ENCODE measurements at regions not wholly inside any gene's neighbourhood (a gene's known extent, or its start where the extent isn't known, plus 50 kb on each side); places are given as distances from the start of the nearest gene placed in this dataset.

DNA sequence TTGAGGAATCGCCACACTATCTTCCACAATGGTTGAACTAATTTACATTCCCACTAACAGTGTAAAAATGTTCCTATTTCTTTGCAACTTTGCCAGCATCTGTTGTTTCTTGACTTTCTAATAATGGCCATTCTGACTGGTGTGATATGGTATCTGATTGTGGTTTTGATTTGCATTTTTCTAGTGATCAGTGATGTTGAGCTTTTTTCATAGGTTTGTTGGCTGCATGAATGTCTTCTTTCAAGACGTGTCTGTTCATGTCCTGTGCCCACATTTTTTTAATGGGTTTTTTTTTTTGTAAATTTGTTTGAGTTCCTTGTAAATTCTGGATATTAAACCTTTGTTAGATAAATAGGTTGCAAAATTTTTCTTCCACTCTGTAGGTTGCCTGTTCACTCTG, 615.9 kb downstream of the SEMA5A start:
- no peaks in the 10 kb centered on the region for H3K9me2 ChIP-seq (replicated peaks; ENCODE audit: control insufficient read depth, low read length)
- H3K79me2 ChIP-seq (ENCODE audit: control insufficient read depth, low read length), result no peaks in the 10 kb centered on the region
- no peaks in the 10 kb centered on the region for H4K20me1 ChIP-seq (ENCODE audit: control insufficient read depth, insufficient read depth, low read depth, low read length)
- no peak overlapping the region for H3K4me2 ChIP-seq (ENCODE audit: low read length)
- no peak overlapping the region for H3K27ac ChIP-seq (ENCODE audit: low read depth, low read length)
- no peaks in the 10 kb centered on the region for H3K36me3 ChIP-seq (ENCODE audit: control insufficient read depth, low read length)
- no peaks in the 10 kb centered on the region; the same call in 1 of the 2 replicates for H3K4me1 ChIP-seq (ENCODE audit: control insufficient read depth, low read length)
- H3K27me3 ChIP-seq (ENCODE audit: control insufficient read depth, low read length), result no peaks in the 10 kb centered on the region
- H3K9me3 ChIP-seq (ENCODE audit: control insufficient read depth, insufficient read depth, low read length), result no peaks in the 10 kb centered on the region
- no peak overlapping the region for H3K4me3 ChIP-seq (ENCODE audit: low read length)
- TF ChIP-seq, protein P1, sequence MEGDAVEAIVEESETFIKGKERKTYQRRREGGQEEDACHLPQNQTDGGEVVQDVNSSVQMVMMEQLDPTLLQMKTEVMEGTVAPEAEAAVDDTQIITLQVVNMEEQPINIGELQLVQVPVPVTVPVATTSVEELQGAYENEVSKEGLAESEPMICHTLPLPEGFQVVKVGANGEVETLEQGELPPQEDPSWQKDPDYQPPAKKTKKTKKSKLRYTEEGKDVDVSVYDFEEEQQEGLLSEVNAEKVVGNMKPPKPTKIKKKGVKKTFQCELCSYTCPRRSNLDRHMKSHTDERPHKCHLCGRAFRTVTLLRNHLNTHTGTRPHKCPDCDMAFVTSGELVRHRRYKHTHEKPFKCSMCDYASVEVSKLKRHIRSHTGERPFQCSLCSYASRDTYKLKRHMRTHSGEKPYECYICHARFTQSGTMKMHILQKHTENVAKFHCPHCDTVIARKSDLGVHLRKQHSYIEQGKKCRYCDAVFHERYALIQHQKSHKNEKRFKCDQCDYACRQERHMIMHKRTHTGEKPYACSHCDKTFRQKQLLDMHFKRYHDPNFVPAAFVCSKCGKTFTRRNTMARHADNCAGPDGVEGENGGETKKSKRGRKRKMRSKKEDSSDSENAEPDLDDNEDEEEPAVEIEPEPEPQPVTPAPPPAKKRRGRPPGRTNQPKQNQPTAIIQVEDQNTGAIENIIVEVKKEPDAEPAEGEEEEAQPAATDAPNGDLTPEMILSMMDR (IDR thresholded peaks at IDR 0.05; ENCODE audit: low read depth, low read length, poor library complexity, severe bottlenecking), result no peak
- no peak for TF ChIP-seq EZH2phosphoT487 (IDR thresholded peaks at IDR 0.05; ENCODE audit: borderline replicate concordance, low read length)
- no peaks in the 10 kb centered on the region for H3F3A ChIP-seq (ENCODE audit: control insufficient read depth, insufficient read depth)

DNA sequence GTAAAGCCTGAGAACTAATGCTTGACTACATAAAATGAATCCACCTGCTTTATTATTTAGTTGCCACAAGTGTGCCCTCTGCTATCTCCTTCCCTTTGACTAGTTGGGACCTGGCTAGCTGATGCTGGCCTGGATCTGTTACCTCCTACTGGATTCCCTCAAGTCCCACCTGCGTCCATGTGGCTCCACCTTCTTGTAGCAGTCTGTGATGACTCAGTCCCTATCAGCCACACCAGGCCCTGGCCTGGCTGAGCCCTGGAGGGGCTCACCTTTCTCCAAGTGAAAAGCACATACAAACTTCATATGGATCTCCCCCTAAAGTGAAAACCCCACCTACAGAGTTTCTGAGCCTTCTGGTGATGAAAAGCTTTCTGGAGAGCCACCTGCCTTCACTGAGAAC, 611.4 kb downstream of the SEMA5A start:
- Histone ChIP-seq H3K4me3 (ENCODE audit: low read length) (no peak overlapping the region), H3F3A (ENCODE audit: control insufficient read depth, insufficient read depth) (no peaks in the 10 kb centered on the region), H3K4me1 (ENCODE audit: control insufficient read depth, low read length) (no peaks in the 10 kb centered on the region; the same call in 1 of the 2 replicates), H4K20me1 (ENCODE audit: control insufficient read depth, insufficient read depth, low read depth, low read length) (no peaks in the 10 kb centered on the region), H3K9me2 (replicated peaks; ENCODE audit: control insufficient read depth, low read length) (no peaks in the 10 kb centered on the region), H3K27me3 (ENCODE audit: control insufficient read depth, low read length) (no peaks in the 10 kb centered on the region), H3K36me3 (ENCODE audit: control insufficient read depth, low read length) (no peaks in the 10 kb centered on the region), H3K79me2 (ENCODE audit: control insufficient read depth, low read length) (no peaks in the 10 kb centered on the region), H3K4me2 (ENCODE audit: low read length) (no peak overlapping the region), H3K9me3 (ENCODE audit: control insufficient read depth, insufficient read depth, low read length) (peaks cover 6% of the 10 kb centered on the region; the same call in 1 of the 2 replicates), H3K27ac (ENCODE audit: low read depth, low read length) (no peak overlapping the region)
- TF ChIP-seq EZH2phosphoT487 (IDR thresholded peaks at IDR 0.05; ENCODE audit: borderline replicate concordance, low read length), result no peak
- TF ChIP-seq, protein P1 (IDR thresholded peaks at IDR 0.05; ENCODE audit: low read depth, low read length, poor library complexity, severe bottlenecking), result no peak

DNA sequence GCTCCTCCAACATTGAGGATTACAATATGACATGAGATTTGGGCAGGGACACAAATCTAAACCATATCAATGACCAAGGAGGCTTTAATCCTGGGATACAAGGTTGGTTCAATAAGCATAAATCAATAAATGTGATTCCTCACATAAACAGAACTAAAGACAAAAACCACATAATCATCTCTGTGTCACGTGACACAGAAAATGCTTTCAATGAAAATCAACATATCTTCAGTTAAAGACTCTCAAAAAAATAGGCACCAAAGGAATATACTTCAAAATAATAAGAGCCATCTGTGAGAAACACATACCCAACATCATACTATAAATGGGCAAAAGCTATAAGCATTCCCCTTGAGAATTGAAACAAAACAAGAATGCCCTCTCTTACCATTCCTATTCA, 604.9 kb downstream of the SEMA5A start:
- H3K9me2 ChIP-seq (replicated peaks; ENCODE audit: control insufficient read depth, low read length), result no peaks in the 10 kb centered on the region
- no peak overlapping the region for H3K4me3 ChIP-seq (ENCODE audit: low read length)
- H3K4me2 ChIP-seq (ENCODE audit: low read length), result no peak overlapping the region
- H3K27me3 ChIP-seq (ENCODE audit: control insufficient read depth, low read length), result no peaks in the 10 kb centered on the region
- H3K79me2 ChIP-seq (ENCODE audit: control insufficient read depth, low read length), result no peaks in the 10 kb centered on the region
- no peaks in the 10 kb centered on the region for H3K4me1 ChIP-seq (ENCODE audit: control insufficient read depth, low read length)
- no peaks in the 10 kb centered on the region for H4K20me1 ChIP-seq (ENCODE audit: control insufficient read depth, insufficient read depth, low read depth, low read length)
- H3K9me3 ChIP-seq (ENCODE audit: control insufficient read depth, insufficient read depth, low read length), result peaks cover 3% of the 10 kb centered on the region; the same call in 1 of the 2 replicates
- no peaks in the 10 kb centered on the region for H3K36me3 ChIP-seq (ENCODE audit: control insufficient read depth, low read length)
- no peaks in the 10 kb centered on the region for H3F3A ChIP-seq (ENCODE audit: control insufficient read depth, insufficient read depth)
- TF ChIP-seq EZH2phosphoT487 (IDR thresholded peaks at IDR 0.05; ENCODE audit: borderline replicate concordance, low read length), result no peak
- TF ChIP-seq, protein P1 (IDR thresholded peaks at IDR 0.05; ENCODE audit: low read depth, low read length, poor library complexity, severe bottlenecking), result no peak
- no peak overlapping the region for H3K27ac ChIP-seq (ENCODE audit: low read depth, low read length)
